ENCODE measurements at regions not wholly inside any gene's neighbourhood (a gene's known extent, or its start where the extent isn't known, plus 50 kb on each side); places are given as distances from the start of the nearest gene placed in this dataset.

GRCh38 chr14:23903442-23903841 is 50.1 kb upstream of the DHRS4 start:
- no peak for TF ChIP-seq POLR2A (IDR thresholded peaks at IDR 0.05; ENCODE audit: low read depth, low read length)
- TF ChIP-seq PAX5 (IDR thresholded peaks at IDR 0.05; ENCODE audit: insufficient read depth, low read length, severe bottlenecking): no peak
- TF ChIP-seq POLR2AphosphoS5 (IDR thresholded peaks at IDR 0.05; ENCODE audit: low read depth, low read length): no peak
- TF ChIP-seq TAF1 (IDR thresholded peaks at IDR 0.05; ENCODE audit: low read depth, low read length): no peak
- TF ChIP-seq SPI1 (IDR thresholded peaks at IDR 0.05; ENCODE audit: low read depth, low read length): no peak
